NCI-H1436 treated with DMSO at 0.1 percent for 48 hours (cell line): ENCODE measurements at regions not wholly inside any gene's neighbourhood (a gene's known extent, or its start where the extent isn't known, plus 50 kb on each side); places are given as distances from the start of the nearest gene placed in this dataset.
"Not testable (repeated sequence)": the region's sequence is repeated elsewhere in the genome, so short reads cannot be mapped to it uniquely, and the experiment has no call there.

ENCODE experiments used
- DNase-seq: peaks from one replicate; lab custom pipeline; 2025; lab: John Stamatoyannopoulos, UW

DNA sequence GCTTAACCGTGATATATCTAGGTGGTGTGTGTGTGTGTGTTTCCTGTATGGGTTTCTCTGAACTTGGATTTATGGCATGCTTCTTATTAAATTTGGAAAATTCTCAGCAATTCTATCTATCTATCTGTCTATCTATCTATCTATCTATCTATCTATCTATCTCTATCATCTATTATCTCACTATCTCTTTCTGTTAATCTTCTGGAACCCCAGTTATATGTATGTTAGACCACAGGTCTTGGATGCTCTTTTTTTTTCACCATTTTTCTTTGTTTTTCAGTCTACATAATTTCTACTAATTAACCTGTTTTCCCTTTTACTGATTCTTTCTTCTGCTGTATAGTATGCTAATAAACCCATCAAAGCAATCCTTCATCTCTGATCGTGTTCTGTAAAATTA is 538.0 kb downstream of the PTPRU start:
- no peak for DNase-seq

GRCh38 chr1:29772584-29773100 is 536.3 kb downstream of the PTPRU start:
- DNase-seq: no peak

DNA sequence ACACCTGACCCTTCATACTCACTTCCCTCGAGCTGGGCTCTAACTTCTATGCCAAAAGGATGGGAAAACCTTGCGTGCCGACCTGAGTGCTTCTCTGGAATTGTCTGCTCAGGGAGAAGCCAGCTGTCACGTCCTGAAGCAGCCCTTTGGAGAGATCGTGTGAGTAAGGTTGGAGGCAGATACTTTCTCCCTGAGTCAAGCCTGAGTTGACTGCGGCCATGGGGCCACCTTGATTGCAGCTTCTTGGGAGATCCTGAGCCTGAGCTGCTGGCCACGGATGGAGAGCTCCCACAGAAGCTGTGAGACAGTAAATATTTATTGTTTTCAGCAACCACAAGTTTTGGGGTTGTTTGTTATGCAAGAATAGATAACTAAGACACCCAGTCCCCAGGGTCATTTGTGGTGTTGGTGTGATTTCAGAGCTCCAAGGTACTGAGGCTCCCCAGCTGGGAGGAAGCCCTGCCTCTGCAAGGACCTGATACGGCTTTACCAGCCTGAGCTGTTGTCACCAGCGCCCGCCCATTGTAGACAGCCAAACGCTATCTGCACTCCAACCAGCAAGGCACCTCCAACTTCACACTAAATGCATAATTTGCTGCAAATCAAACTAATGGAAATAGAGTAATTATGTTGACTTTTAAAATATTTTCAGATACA is 531.6 kb downstream of the PTPRU start:
- DNase-seq: no peak

DNA sequence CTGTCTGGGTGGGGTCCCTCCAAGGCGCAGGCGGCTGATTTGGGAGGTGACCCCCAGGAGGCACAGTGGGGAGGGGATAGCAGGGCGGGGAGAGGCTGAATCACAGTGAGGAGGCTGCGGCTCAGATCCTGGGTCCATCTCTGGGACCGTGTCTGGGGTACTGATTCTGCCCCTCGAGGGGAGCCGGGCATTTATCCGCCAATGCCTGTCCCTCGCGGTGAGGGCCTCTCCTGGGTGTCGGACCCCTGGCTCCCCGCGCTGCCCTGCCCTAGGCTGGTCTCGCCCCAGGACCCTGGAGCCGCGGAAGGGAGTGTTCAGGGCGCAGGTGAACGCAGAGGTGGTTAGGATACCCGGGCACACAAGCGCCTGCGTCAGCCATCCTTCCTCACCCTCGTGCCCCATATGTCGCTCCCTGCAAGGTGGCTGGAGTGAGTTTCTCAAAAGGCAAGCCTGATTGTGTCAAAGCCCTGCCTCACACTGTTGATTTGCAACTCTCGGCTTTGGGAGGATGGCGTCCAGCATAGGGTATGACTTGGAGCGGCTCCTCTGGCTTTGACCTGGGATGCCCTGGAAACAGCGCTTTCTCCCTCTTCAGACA is 530.9 kb downstream of the PTPRU start:
- DNase-seq: no peak

- DNase-seq: no peak
Measured at GRCh38 chr1:29762635-29763034, 526.3 kb downstream of the PTPRU start.

DNA sequence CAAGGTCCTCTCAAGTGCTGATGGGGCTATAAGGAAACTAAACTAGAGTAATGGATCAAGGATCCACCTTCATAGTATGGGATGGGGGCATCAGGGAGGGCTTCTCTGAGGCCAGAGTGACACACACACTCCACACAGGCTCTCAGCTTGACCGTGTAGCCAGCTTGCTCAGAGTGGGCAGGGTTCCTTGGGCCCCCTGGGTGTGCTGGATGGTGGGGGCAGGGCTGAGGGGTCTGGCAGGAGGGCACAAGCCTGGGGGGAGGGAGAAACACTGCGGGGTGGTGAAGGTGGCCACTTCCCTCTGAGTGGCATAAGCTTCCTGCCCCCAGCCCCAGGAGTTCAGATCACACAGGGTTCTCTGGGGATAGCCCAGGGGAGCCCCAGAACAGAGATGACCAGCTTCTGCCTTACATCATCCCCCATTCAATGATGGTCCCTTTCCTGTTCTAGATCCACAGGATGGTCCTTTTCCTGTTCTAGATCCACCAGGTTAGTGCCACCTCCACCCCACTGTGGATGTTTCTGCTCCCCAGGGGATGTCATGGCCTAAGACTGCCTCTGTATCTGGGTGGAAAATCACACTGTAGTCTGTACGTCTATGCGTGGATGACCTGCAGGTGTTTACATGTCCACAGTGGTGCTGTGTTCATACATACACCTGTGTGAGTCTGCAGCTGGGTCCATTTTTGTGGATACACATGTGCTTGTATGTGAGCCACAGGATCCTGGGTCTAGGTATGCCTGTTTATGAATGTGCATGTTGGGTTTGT is 525.0 kb downstream of the PTPRU start:
- no peak for DNase-seq

DNA sequence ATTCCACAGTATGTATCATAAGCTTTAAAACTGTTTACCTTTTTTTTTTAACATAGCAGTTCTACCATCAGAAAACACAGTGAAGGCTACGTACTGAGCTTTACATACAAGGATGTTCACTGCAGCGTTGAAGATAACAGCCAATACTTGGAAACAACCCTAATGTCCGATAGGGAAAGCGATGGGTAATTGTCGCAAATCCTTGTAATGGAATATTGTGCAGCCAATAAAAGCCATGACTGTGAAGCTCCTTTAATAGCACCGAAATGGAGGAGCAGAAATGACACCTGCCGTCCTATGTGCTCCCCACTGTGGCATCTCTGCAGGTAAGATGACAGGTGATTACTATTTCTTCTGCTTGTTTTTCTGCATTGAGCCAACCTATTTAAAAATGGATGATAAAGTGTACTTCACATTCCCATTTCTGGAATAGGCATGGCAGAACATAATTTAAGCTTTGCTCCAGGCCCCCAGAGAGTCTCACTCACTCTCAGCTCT is 523.8 kb downstream of the PTPRU start:
- no peak for DNase-seq

DNA sequence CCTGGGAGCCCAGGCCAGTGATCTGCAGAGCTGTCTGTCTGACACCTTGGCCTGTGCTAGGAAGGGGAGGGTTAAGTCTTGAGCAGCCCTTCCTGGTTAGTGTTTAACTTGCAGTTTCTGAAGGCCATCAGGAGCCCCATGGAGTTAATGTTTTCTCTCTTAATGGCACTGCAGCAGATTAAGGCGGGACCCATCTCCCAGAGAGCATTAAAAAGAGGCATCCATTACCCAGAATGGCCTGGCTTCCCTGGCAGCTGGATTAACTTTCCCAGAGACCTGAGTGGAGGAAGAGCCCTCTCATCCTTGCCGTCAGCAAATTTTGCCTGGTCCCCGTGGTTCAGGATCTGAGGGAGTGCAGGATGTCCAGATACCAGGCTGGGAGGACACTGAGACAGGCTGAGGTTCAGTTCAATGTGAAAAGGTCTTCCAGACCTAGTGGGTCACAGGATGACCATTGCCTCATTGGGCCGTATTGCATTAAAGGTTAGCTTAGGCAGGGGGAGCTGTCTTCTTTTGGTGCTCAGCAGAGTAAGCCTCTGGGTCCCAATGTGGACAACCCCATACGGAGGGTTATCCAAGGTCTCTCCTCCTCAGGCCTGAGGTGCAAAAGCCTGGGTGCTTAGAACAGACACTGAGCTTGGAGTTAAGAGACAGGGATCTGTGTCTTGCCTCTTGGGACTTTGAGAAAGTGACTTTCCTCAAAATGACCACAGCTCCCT is 522.6 kb downstream of the PTPRU start:
- DNase-seq: no peak

DNA sequence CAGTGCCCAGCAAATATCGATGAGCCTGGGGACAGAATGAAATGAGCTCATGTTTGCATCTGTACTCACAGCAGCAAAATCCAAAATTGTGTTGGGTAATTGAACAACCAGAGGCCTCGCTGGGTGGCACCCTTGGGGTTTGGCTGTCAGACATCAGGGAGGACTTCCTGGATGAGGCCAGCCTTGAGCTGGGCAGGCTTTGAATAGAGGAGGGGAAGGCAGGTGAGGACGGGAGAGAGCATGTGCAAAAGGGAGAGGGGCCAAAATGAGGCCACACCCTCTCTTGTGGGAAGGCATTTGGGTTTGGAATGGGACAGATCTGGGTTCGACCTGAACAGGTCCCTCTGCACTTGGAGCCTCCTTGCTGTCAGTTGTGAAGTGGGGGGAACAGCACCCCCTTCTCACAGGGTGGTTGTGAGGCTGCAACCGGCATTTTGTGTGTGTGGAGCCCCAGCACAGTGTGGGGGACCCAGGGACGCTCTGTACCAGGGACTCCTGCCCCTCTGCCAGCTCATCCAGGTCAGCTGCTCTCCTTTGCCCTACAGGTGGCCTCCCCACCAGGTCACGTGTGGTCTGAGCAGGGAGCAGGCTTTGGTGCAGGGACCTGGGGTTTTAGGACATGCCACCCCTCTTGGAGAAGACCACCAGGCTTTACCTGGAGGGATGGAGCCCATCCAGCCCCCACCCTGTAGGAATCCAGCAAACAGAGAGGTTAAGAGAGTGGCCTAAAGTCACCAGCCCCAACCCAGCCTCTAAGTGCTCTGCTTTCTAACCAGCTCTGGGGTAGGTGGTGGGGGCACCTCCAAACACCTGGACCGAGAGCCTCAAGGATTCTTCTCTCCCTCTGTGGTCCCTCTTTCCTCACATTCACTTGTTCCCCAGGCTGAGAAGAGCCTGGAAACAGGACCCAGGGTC is 521.8 kb downstream of the PTPRU start:
- DNase-seq: no peak

DNA sequence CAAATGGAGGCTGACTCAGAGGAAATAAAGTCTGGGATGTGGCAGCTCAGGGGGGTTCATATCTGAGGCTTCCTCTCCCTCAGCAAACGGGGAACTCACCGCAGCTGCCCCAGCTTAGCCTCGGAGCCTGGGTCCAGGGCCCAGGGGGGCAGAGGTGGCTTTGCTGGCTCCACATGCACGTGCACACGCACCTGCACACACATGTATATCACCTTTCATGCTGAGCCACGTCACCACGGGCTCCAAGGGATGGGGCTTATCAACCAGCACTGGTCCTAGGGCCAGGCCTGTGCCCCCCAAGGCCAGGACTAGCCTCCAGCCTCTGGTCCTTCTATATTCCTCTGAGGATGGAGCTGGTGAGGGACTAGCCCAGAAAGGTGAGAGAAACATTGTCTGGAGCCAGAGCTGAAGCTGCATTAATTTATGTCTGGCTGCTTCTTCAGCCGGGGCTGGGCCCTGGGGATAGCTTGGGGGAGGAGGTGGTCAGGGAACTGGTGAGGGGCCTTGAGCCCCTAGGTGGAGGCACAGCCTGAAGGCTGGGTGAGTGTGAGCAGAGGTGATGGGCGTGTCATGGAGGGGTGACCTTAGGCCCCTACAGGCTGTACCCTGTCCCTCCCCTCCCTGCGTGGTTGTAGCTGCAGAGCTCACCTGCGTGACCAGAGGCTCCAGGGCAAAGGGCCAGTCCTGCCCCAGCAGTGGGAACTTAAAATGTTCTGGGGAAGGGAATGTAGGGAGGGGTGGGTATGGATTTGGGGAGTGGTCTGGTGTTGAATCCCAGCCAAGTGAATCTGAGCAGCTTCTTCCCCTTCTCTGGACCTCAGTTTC is 520.8 kb downstream of the PTPRU start:
- DNase-seq: no peak

GRCh38 chr1:29756498-29756897 is 520.2 kb downstream of the PTPRU start:
- DNase-seq: no peak

DNA sequence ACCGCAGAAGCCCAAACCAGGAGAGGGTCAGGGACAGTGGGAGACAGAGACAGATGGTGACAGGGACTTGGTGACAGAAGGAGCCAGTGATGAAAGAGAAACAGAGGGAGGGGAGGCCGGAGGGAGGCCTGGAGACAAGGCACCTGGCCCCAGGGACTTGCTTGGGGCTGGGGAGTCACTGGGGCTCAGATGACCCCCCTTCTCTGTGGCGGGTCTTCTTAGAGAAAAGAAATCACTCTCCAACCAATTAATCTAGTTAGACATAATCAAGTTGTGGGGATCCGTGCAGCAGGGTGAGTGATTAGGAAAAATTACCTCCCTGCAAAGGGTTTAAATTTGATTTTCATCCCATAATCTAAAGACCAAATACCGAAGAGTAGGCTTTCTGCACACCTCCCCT is 519.8 kb downstream of the PTPRU start:
- DNase-seq: no peak

GRCh38 chr1:29755412-29756015 is 519.2 kb downstream of the PTPRU start:
- not testable (repeated sequence) for DNase-seq

DNA sequence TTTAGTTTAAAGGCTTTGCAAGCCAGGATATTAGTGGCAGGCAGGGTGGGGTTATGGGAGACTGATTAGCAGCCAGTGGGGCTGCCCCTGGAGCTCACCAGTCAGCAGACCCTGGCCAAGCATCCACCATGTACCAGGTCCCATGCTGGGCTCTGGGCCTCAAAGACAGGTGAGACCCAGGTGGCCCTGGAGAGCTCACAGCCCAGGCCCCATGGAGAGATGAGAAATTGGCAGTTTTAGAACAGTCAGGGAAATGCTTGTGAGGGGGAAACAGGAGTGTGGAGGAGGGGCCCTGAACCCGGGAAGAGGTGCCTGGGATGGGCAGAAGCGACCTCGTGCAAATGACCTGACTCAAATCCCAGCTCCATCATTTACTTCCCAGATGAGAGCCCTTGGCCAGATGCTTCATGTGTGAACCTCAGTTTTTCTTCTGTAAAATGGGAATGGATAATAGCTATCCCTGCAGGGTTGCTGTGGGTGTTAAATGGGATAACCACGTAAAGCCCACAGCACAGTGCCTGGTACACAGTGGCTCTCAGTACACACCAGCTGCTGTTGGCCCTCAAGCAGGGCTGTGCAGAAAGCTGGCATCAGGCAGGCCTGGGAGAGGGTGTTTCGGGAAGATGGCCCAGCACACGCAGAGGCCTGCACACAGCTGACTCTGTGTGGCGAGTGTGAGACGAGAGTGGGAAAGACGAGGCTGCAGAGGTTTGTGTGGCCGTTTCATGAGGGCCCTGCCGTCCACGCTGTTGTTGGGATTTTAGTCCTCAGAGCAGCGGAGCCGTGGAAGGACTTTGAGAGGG is 518.5 kb downstream of the PTPRU start:
- no peak for DNase-seq

- DNase-seq: no peak
Measured at GRCh38 chr1:29753771-29754572, 517.6 kb downstream of the PTPRU start.

DNA sequence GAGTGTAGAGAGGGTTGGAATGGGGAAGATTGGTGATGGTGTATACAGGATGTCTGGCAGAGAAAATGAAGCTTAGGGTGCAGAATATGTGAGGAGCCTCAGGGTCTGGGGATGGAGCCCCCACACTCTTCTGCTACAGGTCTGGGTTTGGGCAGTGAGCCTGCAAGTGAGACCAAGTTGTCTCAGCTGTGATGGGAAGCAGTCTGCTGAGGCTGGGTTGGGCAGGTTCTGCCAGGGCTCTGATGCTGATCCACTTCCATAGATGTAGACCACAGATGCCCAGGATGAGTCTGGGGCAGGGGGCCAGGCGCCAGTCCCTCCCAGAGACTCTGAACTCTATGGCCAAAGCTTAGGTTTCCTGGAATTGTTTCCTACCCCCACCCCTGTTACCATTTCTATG is 516.9 kb downstream of the PTPRU start:
- DNase-seq: no peak

- no peak for DNase-seq
Measured at GRCh38 chr1:29752141-29752540, 515.8 kb downstream of the PTPRU start.
